ENCODE measurements at regions not wholly inside any gene's neighbourhood (a gene's known extent, or its start where the extent isn't known, plus 50 kb on each side); places are given as distances from the start of the nearest gene placed in this dataset.

- DNase-seq: no peak
Measured at GRCh38 chr1:59152511-59152910, 144.4 kb upstream of the FGGY start.

GRCh38 chr1:59154401-59154800 lies 142.5 kb upstream of the FGGY start:
- peak; percentile 35 for DNase-seq

GRCh38 chr1:59155351-59155750 lies 141.5 kb upstream of the FGGY start:
- DNase-seq: no peak

GRCh38 chr1:59156051-59156450 lies 140.8 kb upstream of the FGGY start:
- peak; percentile 20 for DNase-seq

- DNase-seq: peak; percentile 88
Measured at GRCh38 chr1:59156526-59157199, 140.2 kb upstream of the FGGY start.

- no peak for DNase-seq
Measured at GRCh38 chr1:59158321-59158720, 138.6 kb upstream of the FGGY start.

GRCh38 chr1:59159557-59160203 lies 137.2 kb upstream of the FGGY start:
- no peak for DNase-seq

- no peak for DNase-seq
Measured at GRCh38 chr1:59161136-59161535, 135.8 kb upstream of the FGGY start.

GRCh38 chr1:59162665-59163064 lies 134.2 kb upstream of the FGGY start:
- DNase-seq: no peak

- peak; percentile 96 for DNase-seq
Measured at GRCh38 chr1:59163268-59164092, 133.4 kb upstream of the FGGY start.

GRCh38 chr1:59164371-59164770 lies 132.5 kb upstream of the FGGY start:
- DNase-seq: no peak

- DNase-seq: no peak
Measured at GRCh38 chr1:59165353-59165752, 131.5 kb upstream of the FGGY start.

GRCh38 chr1:59169703-59170102 lies 127.2 kb upstream of the FGGY start:
- no peak for DNase-seq

GRCh38 chr1:59170659-59171058 lies 126.2 kb upstream of the FGGY start:
- DNase-seq: no peak

- no peak for DNase-seq
Measured at GRCh38 chr1:59171788-59172187, 125.1 kb upstream of the FGGY start.

GRCh38 chr1:59172693-59173092 lies 124.2 kb upstream of the FGGY start:
- no peak for DNase-seq

GRCh38 chr1:59173721-59174120 lies 123.2 kb upstream of the FGGY start:
- peak; percentile 92 for DNase-seq

GRCh38 chr1:59176471-59176870 lies 120.4 kb upstream of the FGGY start:
- DNase-seq: no peak

- DNase-seq: peak; percentile 9
Measured at GRCh38 chr1:59177756-59178155, 119.1 kb upstream of the FGGY start.

GRCh38 chr1:59178339-59179187 lies 118.3 kb upstream of the FGGY start:
- peak; percentile 77 for DNase-seq

- no peak for DNase-seq
Measured at GRCh38 chr1:59179673-59180072, 117.2 kb upstream of the FGGY start.

GRCh38 chr1:59180735-59181134 lies 116.2 kb upstream of the FGGY start:
- DNase-seq: no peak
